K562 (cell line): ENCODE measurements at regions not wholly inside any gene's neighbourhood (a gene's known extent, or its start where the extent isn't known, plus 50 kb on each side); places are given as distances from the start of the nearest gene placed in this dataset.

ENCODE experiments used
- ARID3B ChIP-seq: fragments of 250-450 bp; sonication (Bioruptor Pico); IDR thresholded peaks from 2 replicates; pipeline ENCODE4 v1.4.0; 2020; ENCODE audit warnings: borderline replicate concordance
- CBX1 ChIP-seq: sonication (generic); IDR thresholded peaks from 2 replicates; pipeline ENCODE4 v1.6.1; 2016; ENCODE audit warnings: antibody characterized with exemption, low read depth, mild to moderate bottlenecking
- FOXM1 ChIP-seq, 2 experiments: fragments of 450-650 bp in 1 of 2; sonication (generic) in 1 of 2; formaldehyde crosslinking in 1 of 2; IDR thresholded peaks; 2 replicates each; pipeline versions ENCODE4 v1.6.1 to v1.9.0; 2017 to 2022; ENCODE audit warnings: low read depth in 2 of 2, mild to moderate bottlenecking in 2 of 2, missing genetic modification reagents in 1 of 2, moderate library complexity in 1 of 2
- MAZ ChIP-seq, 2 experiments: fragments of 450-650 bp in 1 of 2; sonication (generic) in 1 of 2; formaldehyde crosslinking; IDR thresholded peaks in 1 of 2; conservative IDR thresholded peaks in 1 of 2; 2 replicates each; pipeline versions ENCODE4 v1.4.0 to v1.5.0; 2020; ENCODE audit warnings: mild to moderate bottlenecking in 1 of 2, missing genetic modification reagents in 1 of 2
- PRPF4 ChIP-seq: fragments of 200-400 bp; formaldehyde crosslinking; IDR thresholded peaks from one replicate; pipeline ENCODE4 v1.6.1; 2017; ENCODE audit warnings: low read length, low read depth, mild to moderate bottlenecking; ENCODE audit not compliant: insufficient read depth, poor library complexity, severe bottlenecking
- PTTG1 ChIP-seq: fragments of 450-650 bp; IDR thresholded peaks from 2 replicates; pipeline ENCODE4 v1.6.1; 2016; ENCODE audit warnings: low read depth, mild to moderate bottlenecking, missing genetic modification characterization, missing compliant biosample characterization
- RAD21 ChIP-seq, 2 experiments: fragments of 250-450 bp in 1 of 2; fragments of 450-650 bp in 1 of 2; sonication (Bioruptor Pico) in 1 of 2; formaldehyde crosslinking in 1 of 2; IDR thresholded peaks in 1 of 2; conservative IDR thresholded peaks in 1 of 2; 2 replicates each; pipeline versions ENCODE4 v1.4.0 to v1.8.0; 2020 to 2022; ENCODE audit warnings: mild to moderate bottlenecking in 2 of 2, moderate library complexity in 1 of 2
- RFX1 ChIP-seq: fragments of 450-650 bp; IDR thresholded peaks from 2 replicates; pipeline ENCODE4 v1.6.1; 2016; ENCODE audit warnings: mild to moderate bottlenecking, moderate library complexity
- STAG1 ChIP-seq: sonication (generic); formaldehyde crosslinking; IDR thresholded peaks from 2 replicates; pipeline ENCODE4 v1.5.0; 2020; ENCODE audit warnings: missing genetic modification reagents, borderline replicate concordance
- TARDBP ChIP-seq: fragments of 450-650 bp; IDR thresholded peaks from 2 replicates; pipeline ENCODE4 v1.6.1; 2016
- ZBTB8A ChIP-seq: fragments of 450-650 bp; IDR thresholded peaks from 2 replicates; pipeline ENCODE4 v1.6.1; 2018; ENCODE audit warnings: mild to moderate bottlenecking, moderate library complexity; ENCODE audit not compliant: partially characterized antibody
- ZKSCAN8 ChIP-seq: fragments of 200-800 bp; sonication (Bioruptor generic); IDR thresholded peaks from 2 replicates; pipeline ENCODE4 v1.6.1; 2016; ENCODE audit warnings: missing genetic modification characterization, missing compliant biosample characterization
- ZNF3 ChIP-seq: fragments of 250-450 bp; sonication (Bioruptor Pico); IDR thresholded peaks from 2 replicates; pipeline ENCODE4 v1.5.0; 2021; ENCODE audit warnings: mild to moderate bottlenecking, moderate library complexity
- ZNF785 ChIP-seq: fragments of 250-450 bp; sonication (Bioruptor Pico); IDR thresholded peaks from 2 replicates; pipeline ENCODE4 v1.4.0; 2020; ENCODE audit warnings: mild to moderate bottlenecking
- TF ChIP-seq, protein P1 (sequence below): fragments of 450-650 bp; IDR thresholded peaks from 2 replicates; pipeline ENCODE4 v1.6.1; 2016; ENCODE audit warnings: mild to moderate bottlenecking, moderate library complexity

- no peak for TF ChIP-seq TARDBP
- TF ChIP-seq CBX1, result no peak
- peak in 1 of 2 experiments; percentile 44; a peak in 1 of 4 replicates for TF ChIP-seq MAZ (CRISPR knock-in tag; conservative IDR thresholded peaks at IDR 0.05 in 1 of 2, IDR thresholded peaks at IDR 0.05 in 1 of 2)
- TF ChIP-seq ZNF785 (CRISPR knock-in tag), result no peak
- TF ChIP-seq, protein P1, sequence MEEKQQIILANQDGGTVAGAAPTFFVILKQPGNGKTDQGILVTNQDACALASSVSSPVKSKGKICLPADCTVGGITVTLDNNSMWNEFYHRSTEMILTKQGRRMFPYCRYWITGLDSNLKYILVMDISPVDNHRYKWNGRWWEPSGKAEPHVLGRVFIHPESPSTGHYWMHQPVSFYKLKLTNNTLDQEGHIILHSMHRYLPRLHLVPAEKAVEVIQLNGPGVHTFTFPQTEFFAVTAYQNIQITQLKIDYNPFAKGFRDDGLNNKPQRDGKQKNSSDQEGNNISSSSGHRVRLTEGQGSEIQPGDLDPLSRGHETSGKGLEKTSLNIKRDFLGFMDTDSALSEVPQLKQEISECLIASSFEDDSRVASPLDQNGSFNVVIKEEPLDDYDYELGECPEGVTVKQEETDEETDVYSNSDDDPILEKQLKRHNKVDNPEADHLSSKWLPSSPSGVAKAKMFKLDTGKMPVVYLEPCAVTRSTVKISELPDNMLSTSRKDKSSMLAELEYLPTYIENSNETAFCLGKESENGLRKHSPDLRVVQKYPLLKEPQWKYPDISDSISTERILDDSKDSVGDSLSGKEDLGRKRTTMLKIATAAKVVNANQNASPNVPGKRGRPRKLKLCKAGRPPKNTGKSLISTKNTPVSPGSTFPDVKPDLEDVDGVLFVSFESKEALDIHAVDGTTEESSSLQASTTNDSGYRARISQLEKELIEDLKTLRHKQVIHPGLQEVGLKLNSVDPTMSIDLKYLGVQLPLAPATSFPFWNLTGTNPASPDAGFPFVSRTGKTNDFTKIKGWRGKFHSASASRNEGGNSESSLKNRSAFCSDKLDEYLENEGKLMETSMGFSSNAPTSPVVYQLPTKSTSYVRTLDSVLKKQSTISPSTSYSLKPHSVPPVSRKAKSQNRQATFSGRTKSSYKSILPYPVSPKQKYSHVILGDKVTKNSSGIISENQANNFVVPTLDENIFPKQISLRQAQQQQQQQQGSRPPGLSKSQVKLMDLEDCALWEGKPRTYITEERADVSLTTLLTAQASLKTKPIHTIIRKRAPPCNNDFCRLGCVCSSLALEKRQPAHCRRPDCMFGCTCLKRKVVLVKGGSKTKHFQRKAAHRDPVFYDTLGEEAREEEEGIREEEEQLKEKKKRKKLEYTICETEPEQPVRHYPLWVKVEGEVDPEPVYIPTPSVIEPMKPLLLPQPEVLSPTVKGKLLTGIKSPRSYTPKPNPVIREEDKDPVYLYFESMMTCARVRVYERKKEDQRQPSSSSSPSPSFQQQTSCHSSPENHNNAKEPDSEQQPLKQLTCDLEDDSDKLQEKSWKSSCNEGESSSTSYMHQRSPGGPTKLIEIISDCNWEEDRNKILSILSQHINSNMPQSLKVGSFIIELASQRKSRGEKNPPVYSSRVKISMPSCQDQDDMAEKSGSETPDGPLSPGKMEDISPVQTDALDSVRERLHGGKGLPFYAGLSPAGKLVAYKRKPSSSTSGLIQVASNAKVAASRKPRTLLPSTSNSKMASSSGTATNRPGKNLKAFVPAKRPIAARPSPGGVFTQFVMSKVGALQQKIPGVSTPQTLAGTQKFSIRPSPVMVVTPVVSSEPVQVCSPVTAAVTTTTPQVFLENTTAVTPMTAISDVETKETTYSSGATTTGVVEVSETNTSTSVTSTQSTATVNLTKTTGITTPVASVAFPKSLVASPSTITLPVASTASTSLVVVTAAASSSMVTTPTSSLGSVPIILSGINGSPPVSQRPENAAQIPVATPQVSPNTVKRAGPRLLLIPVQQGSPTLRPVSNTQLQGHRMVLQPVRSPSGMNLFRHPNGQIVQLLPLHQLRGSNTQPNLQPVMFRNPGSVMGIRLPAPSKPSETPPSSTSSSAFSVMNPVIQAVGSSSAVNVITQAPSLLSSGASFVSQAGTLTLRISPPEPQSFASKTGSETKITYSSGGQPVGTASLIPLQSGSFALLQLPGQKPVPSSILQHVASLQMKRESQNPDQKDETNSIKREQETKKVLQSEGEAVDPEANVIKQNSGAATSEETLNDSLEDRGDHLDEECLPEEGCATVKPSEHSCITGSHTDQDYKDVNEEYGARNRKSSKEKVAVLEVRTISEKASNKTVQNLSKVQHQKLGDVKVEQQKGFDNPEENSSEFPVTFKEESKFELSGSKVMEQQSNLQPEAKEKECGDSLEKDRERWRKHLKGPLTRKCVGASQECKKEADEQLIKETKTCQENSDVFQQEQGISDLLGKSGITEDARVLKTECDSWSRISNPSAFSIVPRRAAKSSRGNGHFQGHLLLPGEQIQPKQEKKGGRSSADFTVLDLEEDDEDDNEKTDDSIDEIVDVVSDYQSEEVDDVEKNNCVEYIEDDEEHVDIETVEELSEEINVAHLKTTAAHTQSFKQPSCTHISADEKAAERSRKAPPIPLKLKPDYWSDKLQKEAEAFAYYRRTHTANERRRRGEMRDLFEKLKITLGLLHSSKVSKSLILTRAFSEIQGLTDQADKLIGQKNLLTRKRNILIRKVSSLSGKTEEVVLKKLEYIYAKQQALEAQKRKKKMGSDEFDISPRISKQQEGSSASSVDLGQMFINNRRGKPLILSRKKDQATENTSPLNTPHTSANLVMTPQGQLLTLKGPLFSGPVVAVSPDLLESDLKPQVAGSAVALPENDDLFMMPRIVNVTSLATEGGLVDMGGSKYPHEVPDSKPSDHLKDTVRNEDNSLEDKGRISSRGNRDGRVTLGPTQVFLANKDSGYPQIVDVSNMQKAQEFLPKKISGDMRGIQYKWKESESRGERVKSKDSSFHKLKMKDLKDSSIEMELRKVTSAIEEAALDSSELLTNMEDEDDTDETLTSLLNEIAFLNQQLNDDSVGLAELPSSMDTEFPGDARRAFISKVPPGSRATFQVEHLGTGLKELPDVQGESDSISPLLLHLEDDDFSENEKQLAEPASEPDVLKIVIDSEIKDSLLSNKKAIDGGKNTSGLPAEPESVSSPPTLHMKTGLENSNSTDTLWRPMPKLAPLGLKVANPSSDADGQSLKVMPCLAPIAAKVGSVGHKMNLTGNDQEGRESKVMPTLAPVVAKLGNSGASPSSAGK, result peak; percentile 96
- TF ChIP-seq PTTG1 (tag), result no peak
- TF ChIP-seq STAG1 (CRISPR knock-in tag), result no peak
- TF ChIP-seq ZBTB8A, result no peak
- 0 out of 2 replicates have a peak, but pooled peaks have one; percentile 84 for TF ChIP-seq ARID3B
- no peak for TF ChIP-seq RAD21 (CRISPR knock-in tag; conservative IDR thresholded peaks at IDR 0.05 in 1 of 2, IDR thresholded peaks at IDR 0.05 in 1 of 2)
- TF ChIP-seq RFX1, result no peak
- no peak for TF ChIP-seq FOXM1 (IDR thresholded peaks at IDR 0.05; ENCODE audit: low read depth)
- peak; percentile 79; the same call in 1 of the 2 replicates for TF ChIP-seq FOXM1 (CRISPR knock-in tag; IDR thresholded peaks at IDR 0.05; ENCODE audit: low read depth)
- no peak for TF ChIP-seq PRPF4
- no peak for TF ChIP-seq ZKSCAN8 (CRISPR knock-in tag)
- TF ChIP-seq ZNF3, result no peak
These were observed 50.3 kb upstream of the SLC6A6 start (continued) for GRCh38 chr3:14352002-14352627.
